Sigmoid colon (tissue), 6 donors: ENCODE measurements at regions not wholly inside any gene's neighbourhood (a gene's known extent, or its start where the extent isn't known, plus 50 kb on each side); places are given as distances from the start of the nearest gene placed in this dataset.

Experiments
- DNase-seq: peaks from one replicate; pipeline ENCODE4 v3.0.0-alpha.2; 2019
- H3K27ac ChIP-seq, 4 donors: fragments of 200-600 bp; sonication (generic); one replicate each; pipeline ENCODE4 v1.5.1; 2016 to 2019; ENCODE audit warnings: mild to moderate bottlenecking in 1 of 4
- H3K27me3 ChIP-seq, 3 donors: fragments of 200-600 bp; sonication (generic); one replicate each; pipeline ENCODE4 v1.5.1; 2019; ENCODE audit warnings: mild to moderate bottlenecking in 1 of 3
- H3K36me3 ChIP-seq, 4 donors: fragments of 200-600 bp; sonication (generic); one replicate each; pipeline ENCODE4 v1.5.1; 2016 to 2019
- H3K4me1 ChIP-seq, 4 donors: fragments of 200-600 bp; sonication (generic); one replicate each; pipeline ENCODE4 v1.5.1; 2017 to 2019
- H3K4me3 ChIP-seq, 4 donors: fragments of 200-600 bp; sonication (generic); one replicate each; pipeline ENCODE4 v1.5.1; 2017 to 2019; ENCODE audit warnings: mild to moderate bottlenecking in 2 of 4, moderate library complexity in 1 of 4
- H3K9me3 ChIP-seq, 4 donors: fragments of 200-600 bp in 3 of 4; sonication (generic) in 3 of 4; one replicate each; pipeline versions ENCODE4 v1.5.1 to v1.6.1; 2013 to 2019
- CTCF ChIP-seq, 4 experiments: fragments of 450-650 bp in 3 of 4; fragments of 200-600 bp in 1 of 4; IDR thresholded peaks; one replicate each; pipeline ENCODE4 v1.5.1; 2016 to 2019; ENCODE audit warnings: antibody characterized with exemption in 4 of 4, mild to moderate bottlenecking in 3 of 4, moderate library complexity in 2 of 4
- EP300 ChIP-seq, 4 donors: sonication (generic); formaldehyde crosslinking; IDR thresholded peaks; one replicate each; pipeline ENCODE4 v1.6.1; 2017; ENCODE audit warnings: antibody characterized with exemption in 4 of 4
- POLR2A ChIP-seq, 2 donors: fragments of 450-650 bp; IDR thresholded peaks; one replicate each; pipeline ENCODE4 v1.6.1; 2016; ENCODE audit warnings: antibody characterized with exemption in 2 of 2, mild to moderate bottlenecking in 2 of 2, moderate library complexity in 2 of 2
- POLR2AphosphoS5 ChIP-seq, 4 donors: sonication (generic); formaldehyde crosslinking; IDR thresholded peaks; one replicate each; pipeline ENCODE4 v1.6.1; 2017; ENCODE audit warnings: antibody characterized with exemption in 4 of 4
- WGBS, 2 donors: extraction: QIAGEN DNeasy Blood & Tissue Kit; methylation state at CpG; one replicate each; pipeline ENCODE4 v1.1.7; 2013; 5-methylcytosine and 5-hydroxymethylcytosine counted together
- intact Hi-C: fragments of 100-400 bp; cut with DNase I; formaldehyde crosslinking; loops from one replicate; pipeline ENCODE4 v1.15.1; 2023
- donor health status: healthy with polysubstance abuse.
- donor health status: healthy.

DNA sequence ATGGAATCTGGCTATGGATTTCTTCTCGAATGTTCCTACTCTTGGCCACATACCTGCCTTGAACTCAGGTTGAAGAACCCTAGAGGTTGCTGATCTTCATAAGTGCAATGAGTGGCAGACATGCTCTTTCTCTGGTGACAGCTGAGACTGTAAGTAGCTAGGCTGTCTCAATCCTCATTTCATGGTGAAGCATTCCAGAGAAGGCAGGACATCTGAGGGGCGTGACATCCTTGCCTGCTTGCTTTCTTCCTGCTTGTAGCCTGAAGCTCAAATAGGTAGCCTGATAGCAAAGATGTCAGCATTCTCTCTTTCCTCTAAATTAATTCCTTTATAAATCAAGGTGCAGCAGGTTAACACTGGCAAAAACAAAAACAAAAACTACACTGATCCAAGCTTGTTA lies 114.6 kb upstream of the MAGI3 start:
- intact Hi-C loops: no loop called here
- no peak overlapping the region for H3K4me3 ChIP-seq
- H3K9me3 ChIP-seq: no peaks in the 10 kb centered on the region
- H3K27ac ChIP-seq: no peak overlapping the region
- H3K4me1 ChIP-seq: no peaks in the 10 kb centered on the region
- H3K27me3 ChIP-seq: no peaks in the 10 kb centered on the region
- TF ChIP-seq EP300 (IDR thresholded peaks at IDR 0.05): no peak
- TF ChIP-seq CTCF (IDR thresholded peaks at IDR 0.05): no peak
- TF ChIP-seq POLR2A (IDR thresholded peaks at IDR 0.05): no peak
- no peak for TF ChIP-seq POLR2AphosphoS5 (IDR thresholded peaks at IDR 0.05)
- 61 to 82% methylated on average over 2 of the region's 2 CpGs for WGBS, 2 donors
- DNase-seq: no peak
- no peaks in the 10 kb centered on the region for H3K36me3 ChIP-seq

DNA sequence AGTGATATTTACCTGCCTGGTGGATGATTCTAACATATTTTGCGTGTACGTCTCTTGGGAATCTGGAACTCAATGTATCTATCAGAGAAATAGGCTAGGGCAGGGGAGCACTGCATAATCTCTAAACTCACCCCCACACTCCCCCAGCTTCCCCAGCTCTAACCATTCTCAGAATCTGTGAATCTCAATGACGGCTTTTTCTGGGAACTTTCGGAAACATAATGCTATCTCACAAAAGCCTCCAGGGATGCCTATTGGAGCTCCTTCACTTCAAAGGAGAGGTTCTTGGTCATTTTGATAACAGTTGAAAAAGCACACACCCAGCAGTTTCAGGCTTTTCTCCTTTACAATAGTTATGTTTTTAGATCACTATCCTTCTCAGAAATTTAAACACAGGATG lies 113.8 kb upstream of the MAGI3 start:
- intact Hi-C loops: no loop called here
- no peaks in the 10 kb centered on the region for H3K27me3 ChIP-seq
- WGBS, 2 donors: 94 to 96% methylated on average over 4 of the region's 4 CpGs

DNA sequence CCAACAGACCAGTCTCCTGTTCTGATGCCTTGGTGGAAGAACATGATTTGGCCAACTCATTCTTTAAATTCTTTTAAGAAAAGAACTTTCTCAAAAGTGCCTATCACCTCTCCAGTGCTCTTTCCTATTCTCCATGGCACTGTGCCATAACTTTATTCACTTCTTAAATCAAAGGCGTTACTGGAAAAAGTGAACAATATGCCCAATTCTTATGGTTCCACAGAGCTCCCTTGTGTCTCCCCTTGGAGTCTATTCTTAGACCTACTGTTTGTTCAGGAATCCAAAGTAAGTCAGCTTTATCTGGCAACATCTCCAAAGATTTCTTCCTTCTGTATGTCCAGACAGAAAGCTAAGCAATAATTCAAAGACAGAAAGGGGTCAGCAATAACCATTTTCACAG lies 111.9 kb upstream of the MAGI3 start:
- no peak overlapping the region for H3K27ac ChIP-seq
- H3K4me3 ChIP-seq: no peak overlapping the region
- no peaks in the 10 kb centered on the region for H3K36me3 ChIP-seq
- 78 to 88% methylated on average over 1 of the region's 1 CpG for WGBS, 2 donors
- H3K4me1 ChIP-seq: peaks cover 0 to 21% (median 3%) of the 10 kb centered on the region in 4 donors
- no peaks in the 10 kb centered on the region for H3K9me3 ChIP-seq
- intact Hi-C loops: no loop called here
- no peak for TF ChIP-seq CTCF (IDR thresholded peaks at IDR 0.05)
- TF ChIP-seq EP300 (IDR thresholded peaks at IDR 0.05): no peak
- no peak for TF ChIP-seq POLR2A (IDR thresholded peaks at IDR 0.05)
- no peak for DNase-seq
- H3K27me3 ChIP-seq: no peaks in the 10 kb centered on the region

More for the DNA sequence above, 113.8 kb upstream of the MAGI3 start:
- no peak for DNase-seq
- H3K4me1 ChIP-seq: peaks cover 0 to 7% (median 0%) of the 10 kb centered on the region in 4 donors
- H3K27ac ChIP-seq: no peak overlapping the region
- TF ChIP-seq POLR2A (IDR thresholded peaks at IDR 0.05) (no peak), POLR2AphosphoS5 (IDR thresholded peaks at IDR 0.05) (no peak), CTCF (IDR thresholded peaks at IDR 0.05) (no peak), EP300 (IDR thresholded peaks at IDR 0.05) (no peak)
- no peaks in the 10 kb centered on the region for H3K9me3 ChIP-seq
- H3K4me3 ChIP-seq: no peak overlapping the region
- H3K36me3 ChIP-seq: no peaks in the 10 kb centered on the region

GRCh38 chr1:113278777-113279176 lies 111.5 kb upstream of the MAGI3 start:
- no peaks in the 10 kb centered on the region for H3K36me3 ChIP-seq
- H3K27ac ChIP-seq: no peak overlapping the region
- no peaks in the 10 kb centered on the region for H3K27me3 ChIP-seq
- H3K4me1 ChIP-seq: peaks cover 0 to 21% (median 3%) of the 10 kb centered on the region in 4 donors
- no peak overlapping the region for H3K4me3 ChIP-seq
- WGBS, 2 donors: 92 to 94% methylated on average over 5 of the region's 5 CpGs
- DNase-seq: no peak
- no peak for TF ChIP-seq CTCF (IDR thresholded peaks at IDR 0.05)
- no peak for TF ChIP-seq EP300 (IDR thresholded peaks at IDR 0.05)
- no peak for TF ChIP-seq POLR2A (IDR thresholded peaks at IDR 0.05)
- TF ChIP-seq POLR2AphosphoS5 (IDR thresholded peaks at IDR 0.05): no peak
- intact Hi-C loops: no loop called here
- no peaks in the 10 kb centered on the region for H3K9me3 ChIP-seq

DNA sequence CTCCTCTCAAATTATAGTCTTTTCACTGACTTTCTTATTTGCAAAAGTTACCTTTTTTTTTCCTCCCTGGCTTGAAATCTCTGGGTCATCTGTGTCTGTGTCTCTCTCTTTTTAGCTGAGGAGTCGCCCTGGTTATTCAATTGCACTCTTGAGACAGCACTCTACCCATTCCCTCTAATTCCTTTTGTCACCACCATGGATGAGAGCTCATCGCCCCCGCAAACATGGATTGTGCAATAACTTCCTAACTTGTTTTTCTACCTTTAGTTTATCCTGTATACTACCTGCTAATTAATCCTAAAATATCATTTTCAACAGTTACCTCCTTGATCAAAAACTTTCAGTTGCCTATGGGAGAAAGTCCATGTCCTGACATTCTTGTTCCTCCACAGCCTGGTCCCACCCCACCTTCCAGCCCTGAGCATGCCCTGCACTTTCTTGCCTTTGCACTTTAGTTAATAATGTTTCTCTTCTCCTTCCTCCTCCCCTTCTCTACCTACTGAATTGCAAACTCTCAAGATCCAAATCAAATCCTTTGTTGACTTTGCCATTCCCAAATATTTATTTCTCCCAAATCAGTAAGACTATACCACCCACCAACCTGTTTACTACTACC lies 110.4 kb upstream of the MAGI3 start:
- no peak for TF ChIP-seq POLR2A (IDR thresholded peaks at IDR 0.05)
- TF ChIP-seq POLR2AphosphoS5 (IDR thresholded peaks at IDR 0.05): no peak
- TF ChIP-seq CTCF (IDR thresholded peaks at IDR 0.05): no peak
- TF ChIP-seq EP300 (IDR thresholded peaks at IDR 0.05): no peak
- Histone ChIP-seq H3K27ac (no peak overlapping the region), H3K36me3 (no peaks in the 10 kb centered on the region), H3K4me3 (no peak overlapping the region), H3K27me3 (no peaks in the 10 kb centered on the region), H3K9me3 (no peaks in the 10 kb centered on the region), H3K4me1 (peaks cover 0 to 21% (median 3%) of the 10 kb centered on the region in 4 donors)
- DNase-seq: no peak
- intact Hi-C loops: no loop called here
- 88 to 94% methylated on average over 3 of the region's 3 CpGs for WGBS, 2 donors
